HepG2 (cell line): ENCODE measurements at regions not wholly inside any gene's neighbourhood (a gene's known extent, or its start where the extent isn't known, plus 50 kb on each side); places are given as distances from the start of the nearest gene placed in this dataset.

ENCODE experiments used
- ATAC-seq: fragments of 200-7000 bp; cut with Tn5 transposase; 3 replicates; pipeline ENCODE4 v1.9.1; 2020; ENCODE audit warnings: mild to moderate bottlenecking, moderate library complexity
- BruUV-seq: library from RNA; stranded (reverse); fragments of 400-500 nt; replicated peaks from 2 replicates; lab custom pipeline; 2021; lab: Mats Ljungman, UMichigan
- CTCF ChIA-PET: fragments of 300-600 bp; formaldehyde crosslinking; extraction: SDS; loops from one replicate; lab custom pipeline; 2021; ENCODE audit warnings: low total read pairs, inconsistent platforms, low intra/inter-chr PET ratio; lab: Yijun Ruan, JAX
- POLR2A ChIA-PET: fragments of 350-600 bp; sonication (Branson Sonifier 250); formaldehyde crosslinking; loops from one replicate; lab custom pipeline; 2020; ENCODE audit warnings: antibody characterized with exemption, inconsistent platforms; lab: Yijun Ruan, JAX
- DNase-seq: peaks from one replicate; pipeline ENCODE4 v3.0.0-alpha.2; 2015; ENCODE audit warnings: low spot score
- FAIRE-seq: peaks from 3 replicates; lab custom pipeline; 2011; peaks lifted over from hg19 to GRCh38; lab: Jason Lieb, UNC
- H2AFZ ChIP-seq: one replicate; pipeline ENCODE4 v1.6.1; 2011; ENCODE audit warnings: low read length, inconsistent platforms
- H3K27ac ChIP-seq: fragments of 300-600 bp; 3 replicates; pipeline ENCODE4 v1.8.0; 2011; ENCODE audit warnings: mixed run types, mild to moderate bottlenecking, mixed read lengths, low read length, inconsistent platforms; ENCODE audit not compliant: insufficient read depth; ENCODE audit errors: extremely low read length
- H3K27me3 ChIP-seq, 2 experiments: fragments of 200-600 bp in 1 of 2; 2 replicates in 1 of 2; 3 replicates in 1 of 2; pipeline versions ENCODE4 v1.6.0 to v1.8.0; 2011; ENCODE audit warnings: low read length in 2 of 2, mild to moderate bottlenecking in 2 of 2, moderate library complexity in 2 of 2, inconsistent platforms in 1 of 2; ENCODE audit not compliant: insufficient read depth in 2 of 2, control insufficient read depth in 1 of 2
- H3K36me3 ChIP-seq, 2 experiments: fragments of 200-600 bp in 1 of 2; replicated peaks in 1 of 2; 2 replicates in 1 of 2; 3 replicates in 1 of 2; pipeline versions ENCODE4 v1.5.1 to v1.8.0; 2011; ENCODE audit warnings: low read length in 2 of 2, inconsistent platforms in 1 of 2; ENCODE audit not compliant: insufficient read depth in 2 of 2, control insufficient read depth in 1 of 2
- H3K4me1 ChIP-seq: 2 replicates; pipeline ENCODE4 v1.5.1; 2012; ENCODE audit warnings: low read length, inconsistent platforms; ENCODE audit not compliant: insufficient read depth
- H3K4me2 ChIP-seq: 2 replicates; pipeline ENCODE4 v1.6.0; 2011; ENCODE audit warnings: low read depth, low read length, inconsistent platforms
- H3K4me3 ChIP-seq, 3 experiments: fragments of 200-600 bp in 1 of 3; sonication (generic), shearing (Covaris generic) in 1 of 3; replicated peaks in 1 of 3; 2 replicates each; pipeline ENCODE4 v1.5.1; 2011 to 2016; ENCODE audit warnings: low read length in 3 of 3, inconsistent platforms in 2 of 3, low read depth in 2 of 3, mild to moderate bottlenecking in 2 of 3, control low read depth in 1 of 3, mixed read lengths in 1 of 3; ENCODE audit not compliant: insufficient read depth in 1 of 3
- H3K79me2 ChIP-seq: one replicate; pipeline ENCODE4 v1.6.1; 2011; ENCODE audit warnings: low read length, inconsistent platforms; ENCODE audit not compliant: insufficient read depth
- H3K9ac ChIP-seq: 2 replicates; pipeline ENCODE4 v1.6.0; 2011; ENCODE audit warnings: mild to moderate bottlenecking, low read depth, low read length, inconsistent platforms; ENCODE audit not compliant: insufficient read depth
- H3K9me3 ChIP-seq: 2 replicates; pipeline ENCODE4 v1.5.1; 2012; ENCODE audit warnings: mild to moderate bottlenecking, low read length
- H4K20me1 ChIP-seq: 2 replicates; pipeline ENCODE4 v1.6.0; 2011; ENCODE audit warnings: inconsistent platforms, mild to moderate bottlenecking, low read length, moderate library complexity; ENCODE audit not compliant: insufficient read depth
- KMT2B ChIP-seq: IDR thresholded peaks from 2 replicates; pipeline ENCODE4 v1.6.1; 2016; ENCODE audit warnings: missing genetic modification reagents, missing compliant biosample characterization
- NKX3-1 ChIP-seq: sonication (generic); formaldehyde crosslinking; IDR thresholded peaks from 2 replicates; pipeline ENCODE4 v1.5.0; 2020; ENCODE audit warnings: missing genetic modification reagents
- REST ChIP-seq, 2 experiments: IDR thresholded peaks; 2 replicates each; pipeline ENCODE4 v1.6.1; 2011 to 2012; ENCODE audit warnings: low read length in 2 of 2, borderline replicate concordance in 1 of 2, low read depth in 1 of 2, mild to moderate bottlenecking in 1 of 2, moderate library complexity in 1 of 2
- SIX4 ChIP-seq: sonication (generic); formaldehyde crosslinking; IDR thresholded peaks from 2 replicates; pipeline ENCODE4 v1.4.0; 2020; ENCODE audit warnings: missing genetic modification reagents
- TBX2 ChIP-seq: sonication (generic); formaldehyde crosslinking; IDR thresholded peaks from 2 replicates; pipeline ENCODE4 v1.5.0; 2020; ENCODE audit warnings: missing genetic modification reagents, mild to moderate bottlenecking, borderline replicate concordance
- ZBTB46 ChIP-seq: sonication (generic); formaldehyde crosslinking; IDR thresholded peaks from 2 replicates; pipeline ENCODE4 v1.4.0; 2020; ENCODE audit warnings: mild to moderate bottlenecking, missing genetic modification reagents, borderline replicate concordance
- ZBTB7A ChIP-seq: sonication (generic); formaldehyde crosslinking; IDR thresholded peaks from 2 replicates; pipeline ENCODE4 v1.8.0; 2022; ENCODE audit warnings: mild to moderate bottlenecking, missing genetic modification reagents
- ZNF740 ChIP-seq: sonication (generic); formaldehyde crosslinking; IDR thresholded peaks from 2 replicates; pipeline ENCODE4 v1.4.0; 2020; ENCODE audit warnings: missing genetic modification reagents
- WGBS: methylation state at CpG from one replicate; pipeline ENCODE4 v1.1.6; 2017; ENCODE audit warnings: low lambda C conversion rate; 5-methylcytosine and 5-hydroxymethylcytosine counted together
- in situ Hi-C: cut with HindIII; loops from 2 replicates; pipeline ENCODE4 v1.10.0; 2017; ENCODE audit warnings: low pct_unique_long_range_greater_than_20kb; ENCODE audit not compliant: extremely low pct_ligation_motif_present
- intact Hi-C: fragments of 100-400 bp; cut with micrococcal nuclease; formaldehyde crosslinking; loops from one replicate; pipeline ENCODE4 v1.10.0; 2022; ENCODE audit not compliant: unreplicated experiment

- TF ChIP-seq SIX4 (CRISPR knock-in tag) (no peak), KMT2B (no peak), ZBTB46 (CRISPR knock-in tag) (no peak), NKX3-1 (CRISPR knock-in tag) (no peak)
These were observed 1353.9 kb upstream of the MAP3K7 start (continued) for GRCh38 chr6:91940801-91941200.

GRCh38 chr6:91926827-91927226 lies 1340.0 kb upstream of the MAP3K7 start:
- H3K9me3 ChIP-seq: no peaks in the 10 kb centered on the region; the same call in 1 of the 2 replicates
- no peak for TF ChIP-seq ZNF740
- TF ChIP-seq, all 625 proteins: peak for 0

GRCh38 chr6:91926361-91926760 lies 1339.5 kb upstream of the MAP3K7 start:
- H3K4me1 ChIP-seq: no peaks in the 10 kb centered on the region
- no peaks in the 10 kb centered on the region; the same call in 1 of the 2 replicates for H3K9me3 ChIP-seq
- in situ Hi-C loops (no loop called here), intact Hi-C loops (no loop called here)
- no peak overlapping the region for H3K9ac ChIP-seq
- POLR2A ChIA-PET: no interaction called here
- H3K27me3 ChIP-seq: no peaks in the 10 kb centered on the region
- ATAC-seq: no peak
- H2AFZ ChIP-seq: no peak overlapping the region
- no peak for FAIRE-seq
- no peaks in the 10 kb centered on the region for H4K20me1 ChIP-seq
- H3K4me3 ChIP-seq: no peak overlapping the region
- no peaks in the 10 kb centered on the region for H3K79me2 ChIP-seq
- CTCF ChIA-PET: no interaction called here
- DNase-seq: no peak
- H3K27ac ChIP-seq: no peak overlapping the region
- 2% methylated on average over 10 of the region's 10 CpGs for WGBS
- no peak overlapping the region for H3K4me2 ChIP-seq
- H3K36me3 ChIP-seq: no peaks in the 10 kb centered on the region
- BruUV-seq: no TSS peak
- TF ChIP-seq ZBTB7A (CRISPR knock-in tag): no peak
- TF ChIP-seq TBX2 (CRISPR knock-in tag): no peak
- no peak for TF ChIP-seq REST (IDR thresholded peaks at IDR 0.05; ENCODE audit: borderline replicate concordance in 1 of 2, low read depth in 1 of 2, low read length in 2 of 2)

More at GRCh38 chr6:91926827-91927226, 1340.0 kb upstream of the MAP3K7 start:
- ATAC-seq (no peak), FAIRE-seq (no peak), DNase-seq (no peak)
- ChIA-PET CTCF (no interaction called here), POLR2A (no interaction called here)
- Histone ChIP-seq H3K4me2 (no peak overlapping the region), H2AFZ (no peak overlapping the region), H3K4me3 (no peak overlapping the region), H4K20me1 (no peaks in the 10 kb centered on the region), H3K27ac (no peak overlapping the region), H3K27me3 (no peaks in the 10 kb centered on the region), H3K36me3 (no peaks in the 10 kb centered on the region), H3K79me2 (no peaks in the 10 kb centered on the region), H3K4me1 (no peaks in the 10 kb centered on the region), H3K9ac (no peak overlapping the region)
- in situ Hi-C loops: no loop called here
- BruUV-seq: no TSS peak
- intact Hi-C loops: no loop called here
- WGBS: 40% methylated on average over 14 of the region's 15 CpGs
